ENCODE measurements at regions not wholly inside any gene's neighbourhood (a gene's known extent, or its start where the extent isn't known, plus 50 kb on each side); places are given as distances from the start of the nearest gene placed in this dataset.
"Not testable (repeated sequence)": the region's sequence is repeated elsewhere in the genome, so short reads cannot be mapped to it uniquely, and the experiment has no call there.

DNA sequence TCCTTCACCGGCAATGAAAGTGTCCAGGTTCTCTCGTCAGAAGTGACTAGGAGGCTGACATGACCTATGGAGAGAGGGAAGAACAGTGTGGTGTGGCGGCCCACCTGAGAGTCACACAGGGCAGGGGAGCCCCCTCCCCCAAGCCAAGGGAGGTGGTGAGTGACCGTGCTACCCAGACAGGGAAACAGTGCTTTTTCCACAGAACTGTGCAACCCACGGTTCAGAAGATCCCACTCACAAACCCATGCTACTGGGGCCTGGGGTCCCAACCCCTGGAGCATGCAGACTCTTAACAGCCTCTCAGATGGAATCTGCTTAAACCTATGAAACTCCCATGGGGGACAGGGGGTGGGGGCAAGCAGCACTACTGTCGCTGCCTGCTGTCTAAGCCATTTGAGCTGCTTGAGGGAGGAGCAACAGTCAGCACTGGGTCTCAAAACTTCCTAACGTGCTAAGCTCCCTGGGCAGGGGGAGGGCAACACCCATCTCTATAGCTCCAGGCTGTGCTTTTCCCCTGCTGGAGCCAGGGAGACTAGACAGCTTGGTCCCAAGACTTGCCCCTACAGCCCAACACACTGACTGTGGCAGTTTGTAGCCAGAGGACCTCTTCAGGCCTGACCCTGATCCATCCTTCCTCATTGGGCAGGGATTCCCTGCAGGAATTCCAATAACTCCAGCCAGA is 850.4 kb upstream of the AADAT start:
- peak; percentile 76 for DNase-seq

DNA sequence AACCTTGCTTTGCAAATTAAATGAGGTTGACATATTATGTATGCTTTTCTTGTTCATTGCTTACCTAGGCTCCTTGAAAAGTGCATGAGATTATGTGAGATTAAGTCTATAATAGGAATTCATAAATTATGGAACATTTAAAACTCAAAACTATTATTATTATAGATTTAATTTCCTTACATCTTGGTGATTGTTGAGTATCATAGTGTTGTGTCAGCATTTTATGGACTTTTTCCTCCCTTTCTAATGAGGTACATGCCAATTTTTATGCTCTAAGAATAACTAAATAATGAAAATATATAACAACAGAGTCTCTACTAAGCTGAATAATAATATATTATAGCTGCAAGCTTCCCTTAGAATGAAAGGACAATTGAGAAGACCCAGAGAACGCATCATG is 848.8 kb upstream of the AADAT start:
- DNase-seq: no peak

DNA sequence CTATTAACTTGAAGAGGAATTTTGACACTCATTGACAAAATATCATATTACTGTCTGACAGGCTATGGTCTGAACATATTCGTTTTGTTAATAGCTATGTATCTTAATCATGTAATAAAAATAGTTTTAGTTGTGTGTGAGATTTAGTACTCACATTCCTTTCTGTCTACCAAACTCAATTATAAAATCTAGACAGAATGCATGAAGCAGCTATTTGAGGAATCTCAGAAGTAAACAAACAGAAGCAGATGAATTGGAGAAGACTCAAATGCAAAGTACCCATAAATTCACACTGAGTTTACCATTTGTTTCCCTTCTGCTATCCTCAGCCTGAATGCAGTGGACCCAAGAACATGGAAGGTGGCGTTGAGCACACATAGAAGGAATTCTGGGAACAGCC is 841.6 kb upstream of the AADAT start:
- no peak for DNase-seq

DNA sequence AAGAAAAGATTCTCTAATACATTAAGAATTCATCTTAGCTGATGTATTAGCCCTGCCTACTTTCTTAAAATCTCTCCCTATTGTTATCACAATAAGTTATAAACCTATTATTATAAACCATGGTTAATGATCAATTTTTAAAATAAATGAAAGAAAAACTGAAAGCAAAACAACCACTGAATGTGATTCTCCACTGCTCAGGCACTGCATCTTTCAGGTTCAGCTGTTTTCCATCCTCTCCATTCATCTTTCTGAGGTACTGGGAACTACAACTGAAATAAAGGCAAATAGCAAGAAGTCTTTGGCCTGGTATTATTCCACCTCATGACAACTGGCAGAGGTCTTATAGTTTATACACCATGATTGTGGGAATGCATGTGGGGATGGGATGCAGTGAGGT is 798.9 kb upstream of the AADAT start:
- no peak for DNase-seq

DNA sequence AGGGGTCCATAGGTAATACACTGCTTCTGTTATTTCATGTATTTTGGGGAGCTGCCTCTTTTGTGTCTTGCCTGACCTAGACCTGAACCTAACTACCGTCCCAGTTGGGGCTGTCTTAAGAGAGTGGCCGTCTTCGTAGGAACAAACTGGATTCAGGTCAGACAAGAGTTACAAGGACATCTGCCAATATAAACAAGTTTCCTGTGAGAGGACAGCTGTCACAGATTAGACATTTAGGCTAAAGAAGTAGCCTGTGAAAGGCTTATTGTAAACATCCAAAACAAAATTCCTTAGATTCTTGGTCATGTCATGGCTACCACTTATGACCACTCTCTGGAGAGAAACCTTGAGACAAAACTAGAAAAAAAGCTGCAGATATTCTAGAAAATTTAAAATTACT is 797.6 kb upstream of the AADAT start:
- DNase-seq: peak; percentile 58

DNA sequence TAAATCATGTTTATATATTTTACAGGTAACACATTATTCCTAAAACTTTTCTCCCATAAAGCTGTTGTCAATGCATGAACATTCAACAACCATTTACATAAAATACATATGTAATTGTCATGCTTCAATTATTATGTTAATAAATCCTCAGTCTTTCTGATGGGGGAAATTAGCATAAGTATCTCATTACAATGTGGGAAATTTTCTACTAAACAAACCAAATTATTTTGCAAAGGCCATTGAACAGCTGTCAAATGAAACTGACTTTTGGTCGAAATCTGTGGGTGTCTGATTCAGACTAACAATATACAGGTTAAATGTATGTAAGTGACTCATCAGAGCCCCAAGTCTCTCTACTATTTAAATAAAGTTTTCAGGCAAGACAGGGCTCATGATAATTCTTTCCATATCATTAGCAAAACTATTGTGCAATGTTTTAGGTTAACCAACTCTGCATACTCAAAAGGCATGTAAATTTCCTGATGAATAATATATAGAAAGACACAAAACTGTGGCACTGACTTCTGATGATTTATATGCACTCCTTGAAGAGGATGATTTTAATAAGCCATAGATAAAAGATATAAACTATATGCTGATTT is 795.3 kb upstream of the AADAT start:
- no peak for DNase-seq

DNA sequence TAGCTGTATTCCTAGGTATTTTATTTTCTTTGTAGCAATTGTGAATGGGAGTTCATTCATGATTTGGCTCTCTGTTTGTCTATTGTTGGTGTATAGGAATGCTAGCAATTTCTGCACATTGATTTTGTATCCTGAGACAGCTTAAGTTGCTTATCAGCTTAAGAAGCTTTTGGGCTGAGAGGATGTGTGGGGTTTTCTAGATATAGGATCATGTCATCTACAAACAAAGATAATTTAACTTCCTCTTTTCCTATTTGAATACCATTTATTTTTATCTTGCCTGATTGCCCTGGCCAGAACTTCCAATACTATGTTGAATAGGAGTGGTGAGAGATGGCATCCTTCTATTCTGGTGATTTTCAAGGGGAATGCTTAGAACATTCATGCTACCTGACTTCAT is 791.9 kb upstream of the AADAT start:
- peak; percentile 2 for DNase-seq

DNA sequence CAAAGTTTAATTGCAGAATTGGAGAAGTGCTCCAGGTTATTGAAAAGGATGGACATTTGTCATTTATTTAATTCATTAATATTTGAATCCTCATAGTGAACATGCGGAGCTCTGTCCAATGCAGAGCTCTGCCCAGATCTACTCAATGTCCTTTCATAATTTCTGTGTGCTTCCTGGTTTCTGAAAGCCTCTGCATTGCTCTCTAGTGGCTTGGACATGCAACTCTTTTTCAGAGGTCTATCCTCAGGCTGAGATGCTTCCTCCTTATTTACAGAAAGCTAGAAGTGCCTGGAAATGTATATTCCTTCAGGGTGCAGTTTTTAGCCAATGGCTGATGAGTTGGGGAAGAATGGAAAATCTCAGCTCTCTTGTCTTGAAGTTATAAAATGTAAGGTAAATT is 786.1 kb upstream of the AADAT start:
- DNase-seq: peak; percentile 19

DNA sequence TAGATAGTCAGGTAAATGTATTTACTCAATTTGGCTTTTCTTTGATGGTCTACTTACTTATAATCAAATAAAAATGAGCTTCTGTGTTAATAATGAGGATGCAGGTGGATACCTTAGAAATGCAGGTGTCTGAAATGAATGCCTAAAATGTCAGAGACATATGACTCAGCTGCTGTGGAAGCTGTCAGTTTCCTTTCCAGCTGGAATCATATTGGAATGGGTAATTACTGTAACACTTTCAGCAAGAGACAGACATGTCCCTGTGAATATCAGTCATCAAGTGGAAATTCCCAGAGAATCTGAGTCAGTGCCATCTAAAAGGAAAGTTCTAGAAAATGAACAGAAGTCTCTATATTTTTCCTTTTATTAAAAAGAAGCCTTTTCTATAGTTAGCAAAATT is 783.0 kb upstream of the AADAT start:
- no peak for DNase-seq

DNA sequence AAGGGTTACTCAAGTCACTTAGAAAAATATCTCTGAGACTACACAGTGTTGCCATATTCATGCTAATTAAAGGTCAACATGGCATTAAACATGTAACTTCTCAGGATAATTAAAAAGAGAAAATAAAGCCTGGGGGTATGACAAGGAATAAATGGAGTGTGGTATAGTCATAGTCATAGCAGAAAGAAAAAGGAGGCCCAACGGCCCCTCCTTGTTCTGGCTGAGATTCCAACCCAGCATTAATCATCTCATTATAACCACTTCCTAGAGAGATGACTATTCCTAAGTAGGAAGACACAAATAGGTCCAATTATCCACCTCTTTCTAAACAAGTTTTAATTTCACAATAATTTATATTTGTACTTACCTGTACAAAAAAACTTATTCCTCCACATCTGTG is 778.4 kb upstream of the AADAT start:
- DNase-seq: no peak

DNA sequence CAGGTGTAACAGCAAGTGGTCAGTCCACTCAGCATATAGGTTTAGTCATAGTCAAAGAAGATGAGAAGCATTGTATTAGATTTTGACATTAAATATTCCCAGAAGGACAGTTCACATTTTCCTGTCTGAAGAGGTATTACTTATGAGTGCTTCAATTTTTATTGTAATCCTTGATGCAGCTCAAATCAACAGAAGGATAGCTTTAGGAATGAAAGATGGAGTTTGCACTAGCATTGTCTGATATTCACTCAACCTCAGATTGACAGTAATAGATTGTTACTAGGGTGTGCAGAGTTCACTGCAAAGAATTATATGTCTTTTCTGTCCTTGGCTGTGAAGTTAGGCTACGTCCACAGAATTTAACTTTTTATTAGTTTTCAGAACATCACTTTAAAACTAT is 764.3 kb upstream of the AADAT start:
- no peak for DNase-seq

DNA sequence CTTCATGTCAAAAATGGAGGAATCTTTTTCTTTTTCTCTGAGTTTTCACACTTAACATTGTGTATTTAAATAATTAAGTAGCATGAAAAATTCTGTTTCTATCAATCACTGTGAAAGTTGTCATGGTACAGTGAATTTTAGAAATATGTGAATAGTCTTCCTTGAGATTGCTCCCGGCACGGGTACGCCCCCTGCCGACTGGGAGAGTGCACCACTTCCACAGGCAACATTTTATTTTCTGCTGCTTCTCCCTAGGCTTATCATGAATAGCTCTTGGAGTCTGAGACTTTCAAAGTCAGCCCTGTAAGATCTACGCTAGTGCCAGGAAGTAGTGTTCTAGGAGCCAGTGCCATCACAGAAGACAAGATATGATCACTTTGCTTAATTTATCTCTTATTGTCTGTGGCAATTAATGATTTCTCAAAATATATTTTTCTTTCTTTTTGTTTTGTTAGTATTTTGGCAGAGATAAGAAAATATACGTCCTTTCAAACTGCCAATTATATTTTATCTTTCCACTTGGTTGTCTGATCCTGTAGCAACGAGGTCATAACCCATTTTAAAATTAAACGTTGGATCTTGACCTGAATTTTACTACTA is 763.8 kb upstream of the AADAT start:
- DNase-seq: peak; percentile 64

DNA sequence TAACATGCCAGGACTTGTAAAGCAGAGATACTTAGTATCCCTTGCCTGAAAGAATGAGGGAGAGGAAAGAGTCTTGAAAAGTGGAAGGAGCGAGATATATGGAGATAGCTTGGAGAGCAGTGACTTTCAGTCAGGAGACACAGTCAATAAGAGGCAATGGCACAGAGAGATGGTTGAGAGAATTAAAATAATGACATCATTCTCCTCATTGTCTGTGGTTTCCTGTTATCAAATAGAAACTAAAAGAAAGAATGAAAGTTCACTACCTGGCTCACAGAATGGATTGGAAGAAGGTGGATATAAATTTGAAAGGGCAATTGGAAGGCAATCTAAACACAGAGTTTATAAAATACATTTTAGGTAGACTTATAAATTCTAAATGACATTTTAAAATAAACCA is 760.2 kb upstream of the AADAT start:
- DNase-seq: no peak

DNA sequence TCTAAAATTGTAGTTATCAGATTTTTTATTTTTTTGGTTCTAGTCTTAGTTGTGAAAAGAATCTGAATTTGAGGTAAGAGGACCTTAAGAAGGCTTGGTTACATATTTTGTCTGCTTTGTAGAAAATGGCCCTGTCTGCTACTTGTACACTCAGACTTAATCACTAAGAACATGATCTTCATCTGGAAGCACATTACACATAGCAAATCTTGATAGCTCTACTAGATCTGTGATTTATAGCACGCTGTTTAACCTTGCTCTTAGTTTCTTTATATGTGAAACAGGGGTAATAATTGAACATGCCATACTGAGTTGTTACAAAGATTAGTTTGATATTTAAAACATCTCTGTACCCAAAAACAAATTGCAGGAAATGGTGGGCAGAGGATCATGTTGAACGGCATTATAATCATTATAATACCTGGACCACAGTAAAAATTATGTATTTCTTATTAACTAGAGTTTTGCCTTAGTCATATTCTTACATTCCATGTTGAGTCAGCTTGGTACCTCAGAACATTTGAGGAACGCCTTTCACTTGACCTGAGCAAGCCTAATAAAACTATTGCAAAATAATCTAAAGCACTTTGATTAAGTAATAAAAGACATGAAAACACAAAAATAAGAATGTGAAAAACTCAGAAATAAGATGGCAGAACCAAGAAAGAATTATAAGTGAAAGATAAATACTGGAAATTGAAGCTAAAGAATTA is 738.0 kb upstream of the AADAT start:
- DNase-seq: no peak

DNA sequence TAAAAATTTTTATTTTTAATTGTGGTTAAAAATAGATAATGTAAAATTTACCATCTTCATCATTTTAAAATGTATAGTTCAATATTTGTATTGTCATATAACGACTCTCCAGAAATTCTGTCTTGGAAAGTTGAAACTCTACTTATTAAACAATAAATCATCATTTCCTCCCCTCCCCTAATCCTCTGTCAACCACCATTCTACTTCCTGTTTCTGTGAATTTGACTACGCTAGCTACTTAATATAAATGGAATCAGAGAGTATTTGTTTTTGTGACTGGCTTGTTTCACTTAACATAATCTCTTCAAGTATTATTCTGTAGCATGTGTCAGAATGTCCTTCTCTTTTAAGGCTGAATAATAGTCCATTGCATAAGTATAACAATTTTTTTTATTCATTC is 729.0 kb upstream of the AADAT start:
- DNase-seq: no peak

DNA sequence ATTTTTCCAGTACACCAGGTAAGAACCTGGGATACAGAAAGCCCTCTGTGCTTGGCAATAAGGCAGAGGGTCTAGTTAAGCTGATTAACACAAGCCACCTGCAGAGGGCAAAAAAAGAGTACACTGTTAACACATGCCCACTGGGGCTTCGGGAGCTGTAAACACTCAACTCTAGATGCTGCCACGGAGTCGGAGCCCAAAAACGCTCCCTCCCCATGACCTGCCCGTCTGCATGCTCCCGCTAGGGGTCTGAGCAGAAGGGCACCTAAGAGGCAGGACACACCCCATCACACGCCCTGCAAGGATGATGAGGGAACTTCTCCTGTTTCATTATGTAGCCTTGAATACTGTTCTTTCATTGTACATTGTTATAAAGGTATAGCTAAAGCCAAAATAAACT is 715.6 kb upstream of the AADAT start:
- DNase-seq: peak; percentile 53

DNA sequence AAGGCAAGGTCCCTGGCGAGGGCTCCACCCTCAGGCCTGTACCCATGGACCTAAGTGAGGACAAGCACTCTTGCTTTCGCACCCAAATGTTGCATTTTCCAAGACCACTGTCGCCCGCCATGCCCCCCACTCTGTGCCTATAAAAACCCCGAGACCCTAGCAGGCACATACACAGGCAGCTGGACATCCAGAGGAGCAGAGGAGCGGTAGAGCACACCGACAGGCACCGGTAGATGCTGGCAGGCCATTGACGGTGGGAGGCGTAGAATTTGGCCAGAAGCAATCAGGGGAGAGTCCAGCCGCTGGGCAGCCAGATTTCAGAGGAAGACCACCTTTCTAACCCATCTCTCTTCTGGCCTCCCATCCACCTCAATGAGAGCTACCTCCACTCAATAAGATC is 715.2 kb upstream of the AADAT start:
- no peak for DNase-seq

DNA sequence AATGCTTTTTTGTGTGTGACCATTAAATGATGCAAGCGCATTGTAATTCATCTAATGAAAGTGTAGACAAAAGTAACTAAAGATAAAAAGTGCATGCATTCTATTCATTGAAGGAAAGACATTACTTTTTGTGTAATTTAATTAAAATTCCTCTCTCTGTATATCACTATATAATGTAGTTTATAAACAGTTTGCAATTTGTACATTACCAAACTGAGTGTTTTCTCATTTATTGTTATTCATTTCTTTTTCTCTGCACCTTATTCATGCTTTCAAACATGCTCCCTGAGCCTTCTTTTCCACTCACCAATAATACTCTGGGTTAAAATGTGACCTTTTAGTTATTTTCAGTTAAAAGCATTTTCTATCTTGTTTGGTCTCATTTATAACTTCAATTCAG is 713.7 kb upstream of the AADAT start:
- no peak for DNase-seq

DNA sequence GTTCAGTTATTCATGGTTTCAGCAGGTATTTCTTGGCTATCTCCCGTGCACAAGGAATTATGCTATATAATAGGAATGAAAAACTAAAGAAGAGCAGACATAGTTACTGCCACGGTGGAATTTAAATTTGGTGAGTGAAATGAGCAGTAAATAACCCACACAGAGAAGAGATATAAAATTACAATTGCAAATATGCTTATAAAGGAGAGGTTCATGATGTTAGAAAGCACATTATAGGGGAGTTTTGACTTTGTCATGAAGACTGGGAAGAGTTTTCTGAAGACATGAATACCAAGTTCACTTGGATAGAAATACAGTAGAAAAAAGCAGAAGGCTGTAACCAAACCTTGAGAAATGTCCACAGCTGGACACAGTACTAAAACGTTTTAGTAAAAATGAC is 712.0 kb upstream of the AADAT start:
- DNase-seq: no peak

DNA sequence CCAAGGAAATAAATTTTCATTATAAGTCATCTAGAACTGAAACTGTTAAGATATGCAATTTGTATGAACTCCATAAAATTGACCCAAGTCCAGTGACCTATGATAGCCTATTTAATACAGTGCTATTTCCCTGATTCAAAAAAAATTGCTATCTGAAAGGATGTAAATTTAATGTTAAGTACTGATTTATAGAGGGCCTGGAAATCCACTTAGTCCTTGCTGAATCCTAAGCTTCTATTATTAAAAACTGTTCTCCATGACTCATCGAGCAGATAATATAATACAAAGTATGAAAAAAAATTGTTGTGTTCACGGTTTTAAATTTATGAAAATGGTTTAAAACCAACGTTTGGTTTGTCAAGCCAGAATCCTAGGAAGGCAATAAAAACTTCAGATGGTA is 704.8 kb upstream of the AADAT start:
- DNase-seq: no peak

DNA sequence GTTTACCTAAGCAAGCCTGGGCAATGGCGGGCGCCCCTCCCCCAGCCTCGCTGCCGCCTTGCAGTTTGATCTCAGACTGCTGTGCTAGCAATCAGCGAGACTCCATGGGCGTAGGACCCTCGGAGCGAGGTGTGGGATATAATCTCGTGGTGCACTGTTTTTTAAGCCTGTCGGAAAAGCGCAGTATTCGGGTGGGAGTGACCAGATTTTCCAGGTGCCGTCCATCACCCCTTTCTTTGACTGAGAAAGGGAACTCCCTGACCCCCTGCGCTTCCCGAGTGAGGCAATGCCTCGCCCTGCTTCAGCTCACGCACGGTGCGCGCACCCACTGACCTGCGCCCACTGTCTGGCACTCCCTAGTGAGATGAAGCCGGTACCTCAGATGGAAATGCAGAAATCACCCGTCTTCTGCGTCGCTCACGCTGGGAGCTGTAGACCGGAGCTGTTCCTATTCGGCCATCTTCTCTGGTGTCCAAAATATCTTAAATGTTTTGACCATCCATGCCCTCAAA is 698.8 kb upstream of the AADAT start:
- DNase-seq: not testable (repeated sequence)

DNA sequence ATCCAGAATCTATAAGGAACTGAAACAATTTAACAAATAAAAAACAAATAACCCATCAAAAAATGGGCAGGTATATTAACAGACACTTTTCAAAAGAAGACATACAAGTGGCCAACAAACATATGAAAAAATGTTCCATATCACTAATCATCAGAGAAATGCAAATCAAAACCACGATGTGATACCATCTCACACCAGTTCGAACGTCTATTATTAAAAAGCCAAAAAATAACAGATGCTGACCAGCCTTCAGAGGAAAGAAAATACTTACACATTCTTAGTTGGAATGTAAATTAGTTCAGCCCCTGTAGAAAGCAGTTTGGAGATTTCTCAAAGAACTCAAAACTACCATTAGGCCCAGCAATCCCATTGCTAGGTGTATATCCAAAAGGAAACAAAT is 687.9 kb upstream of the AADAT start:
- DNase-seq: no peak

DNA sequence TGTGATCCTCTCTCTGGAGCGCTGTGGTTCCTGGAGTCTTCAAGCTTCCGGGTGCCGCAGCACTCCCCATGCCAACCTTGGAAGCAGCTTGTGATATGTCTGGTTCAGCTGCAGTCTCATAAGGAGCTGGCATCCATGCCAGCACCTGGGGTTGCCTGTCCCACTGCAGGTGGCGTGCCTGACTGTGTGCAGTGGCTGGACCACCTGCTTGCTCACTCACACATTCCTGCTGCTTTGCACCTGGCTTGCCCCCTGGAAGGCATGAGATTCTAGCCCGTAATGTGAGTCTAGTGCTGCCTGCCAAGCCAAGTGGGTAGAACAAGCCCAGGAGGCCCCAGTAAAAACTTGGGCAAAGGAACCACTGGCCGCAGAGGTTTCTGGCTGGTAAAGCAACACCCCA is 687.2 kb upstream of the AADAT start:
- DNase-seq: no peak

DNA sequence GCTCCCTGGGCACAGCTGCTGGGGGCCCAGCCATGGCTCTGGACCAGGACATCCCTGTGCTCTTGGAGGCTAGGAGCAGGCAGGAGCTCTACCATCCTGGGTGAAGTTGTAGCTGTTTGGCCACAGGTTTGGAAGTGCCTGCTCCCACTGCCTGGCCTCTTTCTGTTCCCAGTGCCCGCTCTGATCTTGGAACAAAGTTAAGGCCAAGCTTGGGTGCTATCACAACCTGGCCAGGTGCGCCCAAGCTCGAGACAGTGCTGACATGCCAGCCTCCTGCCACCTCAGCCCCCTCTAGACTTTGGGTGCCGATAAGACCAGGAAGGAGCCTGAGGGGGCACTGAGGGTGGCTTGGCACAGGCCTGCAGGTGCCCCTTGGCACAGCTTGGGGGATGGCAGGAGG is 686.1 kb upstream of the AADAT start:
- DNase-seq: no peak

Measured in NCI-H82 (cell line).